Activated B cell treated with CpG ODN at 0.5 μM for 24 hours (primary cell): ENCODE measurements at regions not wholly inside any gene's neighbourhood (a gene's known extent, or its start where the extent isn't known, plus 50 kb on each side); places are given as distances from the start of the nearest gene placed in this dataset.

Experiments used
- ATAC-seq: fragments of 200-7000 bp; cut with Tn5 transposase; one replicate; pipeline ENCODE4 v1.10.0; 2021; ENCODE audit warnings: low read depth, mild to moderate bottlenecking, moderate library complexity
- CTCF ChIA-PET: fragments of 350-600 bp; sonication (Branson Sonifier 250); formaldehyde crosslinking; loops from one replicate; lab custom pipeline; 2021; ENCODE audit warnings: antibody characterized with exemption; lab: Charles Lee
- POLR2A ChIA-PET: fragments of 350-600 bp; sonication (Branson Sonifier 250); formaldehyde crosslinking; loops from one replicate; lab custom pipeline; 2021; ENCODE audit warnings: antibody characterized with exemption; lab: Charles Lee
- DNase-seq: peaks from one replicate; pipeline ENCODE4 v3.0.0; 2022
- H3K27ac Mint-ChIP-seq: one replicate; pipeline ENCODE4 v1.8.0; 2020; ENCODE audit warnings: mixed read lengths
- H3K27me3 Mint-ChIP-seq: one replicate; pipeline ENCODE4 v1.8.0; 2021; ENCODE audit warnings: mixed read lengths
- H3K36me3 Mint-ChIP-seq: one replicate; pipeline ENCODE4 v1.8.0; 2021; ENCODE audit warnings: low read depth, mixed read lengths
- H3K4me1 Mint-ChIP-seq: one replicate; pipeline ENCODE4 v1.8.0; 2021; ENCODE audit warnings: mixed read lengths
- H3K4me3 Mint-ChIP-seq: one replicate; pipeline ENCODE4 v1.8.0; 2020; ENCODE audit warnings: mild to moderate bottlenecking, mixed read lengths
- H3K9me3 Mint-ChIP-seq: one replicate; pipeline ENCODE4 v1.8.0; 2020; ENCODE audit warnings: mixed read lengths
- intact Hi-C: fragments of 100-400 bp; cut with micrococcal nuclease; formaldehyde crosslinking; loops from one replicate; pipeline ENCODE4 v1.15.1; 2024
- TF ChIP-seq, protein P1 (sequence below): fragments of 200-600 bp; IDR thresholded peaks from one replicate; pipeline ENCODE4 v1.8.0; 2022; ENCODE audit warnings: antibody characterized with exemption, mild to moderate bottlenecking

DNA sequence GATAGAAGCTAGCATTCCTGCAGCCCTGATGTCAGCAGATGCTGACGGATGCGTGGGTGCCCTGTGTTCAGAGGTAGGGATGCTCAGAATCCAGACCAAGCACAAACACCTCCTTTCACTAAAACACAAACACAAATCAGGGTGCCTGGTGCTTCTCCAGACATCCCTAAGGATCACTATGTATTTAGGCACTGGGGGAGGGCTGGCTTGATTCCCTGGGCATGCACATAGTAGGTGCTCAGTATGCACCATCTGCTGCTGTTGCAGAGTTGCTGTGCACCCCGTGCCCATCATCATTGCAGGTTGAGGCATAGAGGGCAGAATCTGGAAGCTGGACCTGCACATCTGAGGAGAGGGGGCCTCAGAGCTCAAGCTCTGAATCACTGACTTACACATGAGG is 114.8 kb downstream of the PHETA1 start:
- CTCF ChIA-PET: no interaction called here
- no peaks in the 10 kb centered on the region for H3K4me1 Mint-ChIP-seq

DNA sequence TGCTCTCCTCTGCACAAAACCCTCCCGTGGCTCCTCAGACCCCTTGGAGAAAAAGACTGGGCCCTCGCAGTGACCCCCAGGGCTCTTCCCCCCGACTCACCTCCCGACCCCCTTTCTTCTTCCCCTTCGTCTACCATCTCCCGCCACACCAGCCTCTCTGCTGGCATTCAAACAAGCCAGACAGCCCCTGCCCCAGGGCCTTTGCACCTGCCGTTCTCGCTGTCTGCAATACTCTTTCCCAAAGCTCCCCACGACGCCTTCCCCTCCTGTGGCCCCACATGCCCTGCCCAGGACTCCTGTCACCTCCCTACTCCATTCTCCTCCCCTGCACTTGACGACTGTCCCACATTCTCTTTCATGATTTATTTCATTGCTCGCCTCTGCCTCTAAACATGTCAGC is 115.7 kb downstream of the PHETA1 start:
- ATAC-seq (no peak), DNase-seq (no peak)
- Mint-ChIP-seq H3K27me3 (peaks cover 12% of the 10 kb centered on the region), H3K36me3 (no peaks in the 10 kb centered on the region), H3K4me3 (no peak overlapping the region), H3K27ac (no peak overlapping the region), H3K9me3 (no peaks in the 10 kb centered on the region), H3K4me1 (no peaks in the 10 kb centered on the region)
- ChIA-PET CTCF (no interaction called here), POLR2A (no interaction called here)
- intact Hi-C loops: no loop called here
- TF ChIP-seq, protein P1, sequence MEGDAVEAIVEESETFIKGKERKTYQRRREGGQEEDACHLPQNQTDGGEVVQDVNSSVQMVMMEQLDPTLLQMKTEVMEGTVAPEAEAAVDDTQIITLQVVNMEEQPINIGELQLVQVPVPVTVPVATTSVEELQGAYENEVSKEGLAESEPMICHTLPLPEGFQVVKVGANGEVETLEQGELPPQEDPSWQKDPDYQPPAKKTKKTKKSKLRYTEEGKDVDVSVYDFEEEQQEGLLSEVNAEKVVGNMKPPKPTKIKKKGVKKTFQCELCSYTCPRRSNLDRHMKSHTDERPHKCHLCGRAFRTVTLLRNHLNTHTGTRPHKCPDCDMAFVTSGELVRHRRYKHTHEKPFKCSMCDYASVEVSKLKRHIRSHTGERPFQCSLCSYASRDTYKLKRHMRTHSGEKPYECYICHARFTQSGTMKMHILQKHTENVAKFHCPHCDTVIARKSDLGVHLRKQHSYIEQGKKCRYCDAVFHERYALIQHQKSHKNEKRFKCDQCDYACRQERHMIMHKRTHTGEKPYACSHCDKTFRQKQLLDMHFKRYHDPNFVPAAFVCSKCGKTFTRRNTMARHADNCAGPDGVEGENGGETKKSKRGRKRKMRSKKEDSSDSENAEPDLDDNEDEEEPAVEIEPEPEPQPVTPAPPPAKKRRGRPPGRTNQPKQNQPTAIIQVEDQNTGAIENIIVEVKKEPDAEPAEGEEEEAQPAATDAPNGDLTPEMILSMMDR: no peak

More for the DNA sequence above, 114.8 kb downstream of the PHETA1 start:
- Mint-ChIP-seq H3K27me3 (peaks cover 12% of the 10 kb centered on the region), H3K27ac (no peak overlapping the region), H3K9me3 (no peaks in the 10 kb centered on the region), H3K4me3 (no peak overlapping the region), H3K36me3 (no peaks in the 10 kb centered on the region)
- POLR2A ChIA-PET: no interaction called here
- no peak for DNase-seq
- TF ChIP-seq, protein P1: no peak
- ATAC-seq: no peak
- intact Hi-C loops: no loop called here

DNA sequence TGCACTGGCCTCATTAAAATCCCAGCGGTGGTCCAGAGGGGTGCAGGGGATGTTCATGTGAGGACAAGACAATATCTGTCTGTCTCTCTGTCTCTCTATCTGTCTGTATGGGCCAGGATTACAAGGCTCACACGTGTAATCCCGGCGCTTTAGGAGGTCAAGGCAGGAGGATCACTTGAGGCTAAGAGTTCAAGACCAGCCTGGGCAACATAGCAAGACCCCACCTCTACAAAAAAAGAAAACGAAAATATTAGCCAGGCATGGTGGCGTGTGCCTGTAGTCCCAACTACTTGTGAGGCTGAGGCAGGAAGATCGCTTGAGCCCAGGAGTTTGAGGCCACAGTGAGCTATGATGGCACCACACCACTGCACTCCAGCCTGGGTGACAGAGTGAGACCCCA is 117.1 kb downstream of the PHETA1 start:
- TF ChIP-seq, protein P1: no peak
- ChIA-PET POLR2A (no interaction called here), CTCF (no interaction called here)
- ATAC-seq (no peak), DNase-seq (no peak)
- no peak overlapping the region for H3K27ac Mint-ChIP-seq
- intact Hi-C loops: no loop called here
- H3K9me3 Mint-ChIP-seq: no peaks in the 10 kb centered on the region
- peaks cover 12% of the 10 kb centered on the region for H3K27me3 Mint-ChIP-seq
- no peaks in the 10 kb centered on the region for H3K36me3 Mint-ChIP-seq
- H3K4me1 Mint-ChIP-seq: no peaks in the 10 kb centered on the region
- H3K4me3 Mint-ChIP-seq: no peak overlapping the region

DNA sequence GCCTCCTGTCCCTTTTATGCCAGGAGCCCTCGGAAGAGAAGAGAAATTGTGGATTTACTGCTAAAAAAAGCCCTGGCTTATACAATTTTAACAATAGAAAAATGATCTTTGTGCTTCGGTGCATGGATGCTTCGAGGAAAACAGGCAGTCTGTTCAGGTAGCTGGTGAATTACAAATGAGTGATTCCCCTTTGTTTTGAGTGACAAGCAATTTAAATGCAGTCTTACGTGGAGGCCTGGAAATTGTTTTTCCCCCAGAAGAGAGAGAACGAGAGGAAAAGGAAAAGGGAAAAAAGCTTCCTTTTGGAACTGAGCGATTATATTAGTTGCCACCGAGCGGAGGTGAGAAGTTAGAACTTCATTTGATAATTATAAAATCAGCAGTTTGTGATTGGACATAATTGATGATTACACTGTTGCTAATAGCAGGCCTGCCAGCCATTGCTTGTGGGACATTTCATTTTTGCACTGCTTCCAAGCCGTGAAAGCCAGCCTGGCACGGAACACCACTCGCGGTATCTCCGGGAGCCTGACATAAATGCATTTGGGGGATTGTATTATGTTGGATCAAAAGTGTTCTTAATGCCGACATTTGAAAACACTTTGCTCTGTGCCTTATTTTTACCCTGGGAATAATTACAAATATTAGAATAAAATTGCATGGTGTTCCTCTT is 117.7 kb downstream of the PHETA1 start:
- H3K4me3 Mint-ChIP-seq: no peak overlapping the region
- POLR2A ChIA-PET: no interaction called here
- H3K4me1 Mint-ChIP-seq: no peaks in the 10 kb centered on the region
- ATAC-seq: no peak
- no peak for DNase-seq
- CTCF ChIA-PET: no interaction called here
- intact Hi-C loops: no loop called here
- H3K9me3 Mint-ChIP-seq: no peaks in the 10 kb centered on the region
- H3K27me3 Mint-ChIP-seq: peaks cover 12% of the 10 kb centered on the region
- no peak overlapping the region for H3K27ac Mint-ChIP-seq
- TF ChIP-seq, protein P1: no peak
- no peaks in the 10 kb centered on the region for H3K36me3 Mint-ChIP-seq

DNA sequence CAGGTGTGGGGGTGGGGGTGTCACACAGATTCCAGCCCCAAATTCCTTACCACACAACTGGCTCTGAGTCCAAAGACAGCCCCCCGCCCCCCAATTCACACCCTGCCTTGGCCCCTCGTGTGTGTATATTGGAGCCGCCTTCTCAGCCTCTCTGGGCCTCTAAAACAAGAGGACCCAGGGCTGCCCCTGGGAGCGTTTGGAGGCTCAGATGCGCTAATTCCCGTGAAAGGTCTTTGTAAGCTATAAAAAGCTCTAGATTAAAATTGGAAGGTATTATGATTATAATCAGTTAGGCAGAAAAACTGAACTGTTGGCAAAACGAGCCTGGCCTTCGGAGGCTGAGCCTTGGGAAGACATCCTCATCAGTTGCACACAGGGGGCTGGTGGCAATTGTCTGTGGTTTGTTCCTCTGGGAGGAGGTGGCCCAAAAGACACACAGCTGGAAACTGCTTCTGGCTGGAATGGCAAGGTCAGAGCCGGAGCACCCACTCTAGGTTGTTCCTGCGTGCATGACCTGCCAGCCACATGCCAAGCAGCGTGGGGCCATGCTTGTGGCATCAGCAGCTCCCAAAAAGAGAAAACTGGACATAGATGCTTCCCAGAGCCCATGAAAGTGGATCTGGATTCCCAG is 118.5 kb downstream of the PHETA1 start:
- POLR2A ChIA-PET: no interaction called here
- TF ChIP-seq, protein P1: no peak
- H3K27me3 Mint-ChIP-seq: peaks cover 12% of the 10 kb centered on the region
- H3K4me1 Mint-ChIP-seq: no peaks in the 10 kb centered on the region
- DNase-seq (no peak), ATAC-seq (no peak)
- CTCF ChIA-PET: no interaction called here
- H3K36me3 Mint-ChIP-seq: no peaks in the 10 kb centered on the region
- H3K9me3 Mint-ChIP-seq: no peaks in the 10 kb centered on the region
- H3K27ac Mint-ChIP-seq: no peak overlapping the region
- H3K4me3 Mint-ChIP-seq: no peak overlapping the region
- intact Hi-C loops: no loop called here
